ENCODE measurements at regions not wholly inside any gene's neighbourhood (a gene's known extent, or its start where the extent isn't known, plus 50 kb on each side); places are given as distances from the start of the nearest gene placed in this dataset.

- no peak overlapping the region for H3K4me3 ChIP-seq (ENCODE audit: low read depth, low read length)
- DNase-seq (ENCODE audit: low read depth), result no peak
These were observed 194.8 kb downstream of the BUD13 start for GRCh38 chr11:116577956-116578355.

GRCh38 chr11:116577273-116577672, 195.5 kb downstream of the BUD13 start:
- no peak for DNase-seq (ENCODE audit: low read depth)
- no peak overlapping the region for H3K4me3 ChIP-seq (ENCODE audit: low read depth, low read length)

GRCh38 chr11:116576526-116576925, 196.3 kb downstream of the BUD13 start:
- DNase-seq (ENCODE audit: low read depth), result no peak

GRCh38 chr11:116567721-116568242, 205.0 kb downstream of the BUD13 start:
- no peak for DNase-seq (ENCODE audit: low read depth)
- no peak overlapping the region for H3K4me3 ChIP-seq (ENCODE audit: low read depth, low read length)

More at GRCh38 chr11:116576526-116576925, 196.3 kb downstream of the BUD13 start:
- H3K4me3 ChIP-seq (ENCODE audit: low read depth, low read length), result no peak overlapping the region

- no peak overlapping the region for H3K4me3 ChIP-seq (ENCODE audit: low read depth, low read length)
- no peak for DNase-seq (ENCODE audit: low read depth)
These were observed 209.1 kb downstream of the BUD13 start for GRCh38 chr11:116563712-116564047.

GRCh38 chr11:116563028-116563711, 209.6 kb downstream of the BUD13 start:
- H3K4me3 ChIP-seq (ENCODE audit: low read depth, low read length), result no peak overlapping the region
- no peak for DNase-seq (ENCODE audit: low read depth)

GRCh38 chr11:116560589-116560988, 212.2 kb downstream of the BUD13 start:
- DNase-seq (ENCODE audit: low read depth), result no peak
- no peak overlapping the region for H3K4me3 ChIP-seq (ENCODE audit: low read depth, low read length)

GRCh38 chr11:116558504-116559211, 214.1 kb downstream of the BUD13 start:
- no peak overlapping the region for H3K4me3 ChIP-seq (ENCODE audit: low read depth, low read length)
- no peak for DNase-seq (ENCODE audit: low read depth)

GRCh38 chr11:116557282-116557681, 215.5 kb downstream of the BUD13 start:
- no peak for DNase-seq (ENCODE audit: low read depth)
- H3K4me3 ChIP-seq (ENCODE audit: low read depth, low read length), result no peak overlapping the region

- no peak for DNase-seq (ENCODE audit: low read depth)
- H3K4me3 ChIP-seq (ENCODE audit: low read depth, low read length), result no peak overlapping the region
These were observed 216.3 kb downstream of the BUD13 start for GRCh38 chr11:116556483-116556882.

GRCh38 chr11:116553482-116553881, 219.3 kb downstream of the BUD13 start:
- no peak overlapping the region for H3K4me3 ChIP-seq (ENCODE audit: low read depth, low read length)
- no peak for DNase-seq (ENCODE audit: low read depth)

GRCh38 chr11:116551576-116551975, 221.2 kb downstream of the BUD13 start:
- no peak for DNase-seq (ENCODE audit: low read depth)
- H3K4me3 ChIP-seq (ENCODE audit: low read depth, low read length), result no peak overlapping the region

- no peak overlapping the region for H3K4me3 ChIP-seq (ENCODE audit: low read depth, low read length)
- DNase-seq (ENCODE audit: low read depth), result no peak
These were observed 224.5 kb downstream of the BUD13 start for GRCh38 chr11:116548256-116548655.

GRCh38 chr11:116547571-116547970, 225.2 kb downstream of the BUD13 start:
- DNase-seq (ENCODE audit: low read depth), result no peak

GRCh38 chr11:116545912-116546311, 226.9 kb downstream of the BUD13 start:
- H3K4me3 ChIP-seq (ENCODE audit: low read depth, low read length), result no peak overlapping the region
- DNase-seq (ENCODE audit: low read depth), result no peak

More at GRCh38 chr11:116547571-116547970, 225.2 kb downstream of the BUD13 start:
- no peak overlapping the region for H3K4me3 ChIP-seq (ENCODE audit: low read depth, low read length)

GRCh38 chr11:116544721-116545120, 228.1 kb downstream of the BUD13 start:
- DNase-seq (ENCODE audit: low read depth), result no peak
- H3K4me3 ChIP-seq (ENCODE audit: low read depth, low read length), result no peak overlapping the region

- no peak for DNase-seq (ENCODE audit: low read depth)
- no peak overlapping the region for H3K4me3 ChIP-seq (ENCODE audit: low read depth, low read length)
These were observed 228.8 kb downstream of the BUD13 start for GRCh38 chr11:116543911-116544475.

GRCh38 chr11:116543099-116543498, 229.7 kb downstream of the BUD13 start:
- no peak for DNase-seq (ENCODE audit: low read depth)
- no peak overlapping the region for H3K4me3 ChIP-seq (ENCODE audit: low read depth, low read length)

GRCh38 chr11:116542406-116542805, 230.4 kb downstream of the BUD13 start:
- DNase-seq (ENCODE audit: low read depth), result no peak
- no peak overlapping the region for H3K4me3 ChIP-seq (ENCODE audit: low read depth, low read length)

GRCh38 chr11:116541460-116541859, 231.3 kb downstream of the BUD13 start:
- no peak for DNase-seq (ENCODE audit: low read depth)
- H3K4me3 ChIP-seq (ENCODE audit: low read depth, low read length), result no peak overlapping the region
